Panc1 (cell line): ENCODE measurements at regions not wholly inside any gene's neighbourhood (a gene's known extent, or its start where the extent isn't known, plus 50 kb on each side); places are given as distances from the start of the nearest gene placed in this dataset.

Source experiments
- ATAC-seq: fragments of 200-7000 bp; cut with Tn5 transposase; 2 replicates; pipeline ENCODE4 v1.9.1; 2020; ENCODE audit warnings: mild to moderate bottlenecking, moderate library complexity
- BruUV-seq: library from RNA; stranded (reverse); fragments of 400-500 nt; replicated peaks from 2 replicates; lab custom pipeline; 2021; lab: Mats Ljungman, UMichigan
- CTCF ChIA-PET: fragments of 300-600 bp; sonication (Branson Sonifier 250); formaldehyde crosslinking; loops from one replicate; lab custom pipeline; 2022; ENCODE audit warnings: antibody characterized with exemption; lab: Charles Lee
- POLR2A ChIA-PET: fragments of 300-600 bp; sonication (Branson Sonifier 250); formaldehyde crosslinking; loops from one replicate; lab custom pipeline; 2022; ENCODE audit warnings: antibody characterized with exemption; lab: Charles Lee
- DNase-seq: peaks from one replicate; pipeline ENCODE4 v3.0.0-alpha.2; 2010; ENCODE audit warnings: low read depth, low spot score
- H3K27ac ChIP-seq: 2 replicates; pipeline ENCODE4 v1.5.1; 2011; ENCODE audit warnings: mild to moderate bottlenecking, low read length, inconsistent platforms
- H3K27me3 ChIP-seq: fragments of 200-500 bp; sonication (Bioruptor generic); 2 replicates; pipeline ENCODE4 v1.6.0; 2014; ENCODE audit warnings: low read length, inconsistent platforms; ENCODE audit not compliant: control insufficient read depth, insufficient read depth
- H3K36me3 ChIP-seq: fragments of 200-500 bp; sonication (Bioruptor generic); 2 replicates; pipeline ENCODE4 v1.5.1; 2014; ENCODE audit warnings: inconsistent platforms, mild to moderate bottlenecking, low read length, moderate library complexity; ENCODE audit not compliant: control insufficient read depth, insufficient read depth
- H3K4me1 ChIP-seq: 2 replicates; pipeline ENCODE4 v1.5.1; 2011; ENCODE audit warnings: inconsistent platforms, mild to moderate bottlenecking, low read length, moderate library complexity; ENCODE audit not compliant: control insufficient read depth, insufficient read depth
- H3K4me3 ChIP-seq, 2 experiments: 2 replicates each; pipeline ENCODE4 v1.5.1; 2011 to 2012; ENCODE audit warnings: low read depth in 2 of 2, low read length in 2 of 2, mild to moderate bottlenecking in 2 of 2, inconsistent platforms in 1 of 2, moderate library complexity in 1 of 2
- H3K9me3 ChIP-seq: fragments of 200-500 bp; sonication (Bioruptor generic); 2 replicates; pipeline ENCODE4 v1.5.1; 2014; ENCODE audit warnings: low read depth, mild to moderate bottlenecking, inconsistent platforms, low read length, moderate library complexity; ENCODE audit not compliant: control insufficient read depth, insufficient read depth
- POLR2AphosphoS5 ChIP-seq: IDR thresholded peaks from 2 replicates; pipeline ENCODE4 v1.6.1; 2012; ENCODE audit warnings: mild to moderate bottlenecking, low read depth, low read length, moderate library complexity
- REST ChIP-seq, 2 experiments: IDR thresholded peaks; 2 replicates each; pipeline ENCODE4 v1.6.1; 2011 to 2012; ENCODE audit warnings: low read depth in 2 of 2, control low read depth in 1 of 2, low read length in 1 of 2, mild to moderate bottlenecking in 1 of 2, moderate library complexity in 1 of 2; ENCODE audit not compliant: insufficient read depth in 1 of 2
- SIN3A ChIP-seq: IDR thresholded peaks from 2 replicates; pipeline ENCODE4 v1.6.1; 2012; ENCODE audit warnings: low read depth, mild to moderate bottlenecking, low read length, moderate library complexity, borderline replicate concordance; ENCODE audit not compliant: insufficient read depth
- TCF7L2 ChIP-seq: IDR thresholded peaks from 2 replicates; pipeline ENCODE4 v1.6.1; 2011; ENCODE audit warnings: mild to moderate bottlenecking, low read depth, low read length, inconsistent platforms
- in situ Hi-C: cut with HindIII; loops from 2 replicates; pipeline ENCODE4 v1.10.0; 2016; ENCODE audit warnings: low sequenced_read_pairs, low pct_unique_long_range_greater_than_20kb
- intact Hi-C: fragments of 100-400 bp; cut with micrococcal nuclease; formaldehyde crosslinking; loops from one replicate; pipeline ENCODE4 v1.10.0; 2022; ENCODE audit not compliant: unreplicated experiment
- TF ChIP-seq, protein P1 (sequence below): fragments of 450-650 bp; IDR thresholded peaks from 2 replicates; pipeline ENCODE4 v1.5.1; 2017; ENCODE audit warnings: mild to moderate bottlenecking

DNA sequence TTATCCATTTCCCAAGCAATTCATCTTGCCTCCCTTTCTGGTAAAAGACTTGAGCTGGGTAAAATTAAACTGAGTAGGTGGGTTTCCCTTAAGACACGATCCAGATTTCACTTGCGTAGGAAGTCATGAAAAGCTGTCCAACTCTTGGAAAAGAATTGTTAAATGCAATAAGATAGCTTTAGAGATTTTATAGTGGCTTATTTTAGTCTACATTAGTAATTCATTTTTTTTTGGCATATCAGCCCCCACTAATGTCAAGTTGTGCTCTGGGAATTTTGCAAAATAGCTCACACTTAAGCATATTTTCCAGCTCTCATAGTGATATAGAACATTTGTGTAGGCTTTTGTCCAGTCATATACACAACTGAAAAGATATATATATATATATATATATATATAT, 344.7 kb upstream of the FIGN start:
- ChIA-PET POLR2A (no interaction called here), CTCF (no interaction called here)
- no peak for TF ChIP-seq SIN3A
- TF ChIP-seq POLR2AphosphoS5, result no peak
- no peak for TF ChIP-seq REST (IDR thresholded peaks at IDR 0.05; ENCODE audit: insufficient read depth in 1 of 2, low read depth in 2 of 2, low read length in 1 of 2)
- no peak for TF ChIP-seq TCF7L2
- TF ChIP-seq, protein P1, sequence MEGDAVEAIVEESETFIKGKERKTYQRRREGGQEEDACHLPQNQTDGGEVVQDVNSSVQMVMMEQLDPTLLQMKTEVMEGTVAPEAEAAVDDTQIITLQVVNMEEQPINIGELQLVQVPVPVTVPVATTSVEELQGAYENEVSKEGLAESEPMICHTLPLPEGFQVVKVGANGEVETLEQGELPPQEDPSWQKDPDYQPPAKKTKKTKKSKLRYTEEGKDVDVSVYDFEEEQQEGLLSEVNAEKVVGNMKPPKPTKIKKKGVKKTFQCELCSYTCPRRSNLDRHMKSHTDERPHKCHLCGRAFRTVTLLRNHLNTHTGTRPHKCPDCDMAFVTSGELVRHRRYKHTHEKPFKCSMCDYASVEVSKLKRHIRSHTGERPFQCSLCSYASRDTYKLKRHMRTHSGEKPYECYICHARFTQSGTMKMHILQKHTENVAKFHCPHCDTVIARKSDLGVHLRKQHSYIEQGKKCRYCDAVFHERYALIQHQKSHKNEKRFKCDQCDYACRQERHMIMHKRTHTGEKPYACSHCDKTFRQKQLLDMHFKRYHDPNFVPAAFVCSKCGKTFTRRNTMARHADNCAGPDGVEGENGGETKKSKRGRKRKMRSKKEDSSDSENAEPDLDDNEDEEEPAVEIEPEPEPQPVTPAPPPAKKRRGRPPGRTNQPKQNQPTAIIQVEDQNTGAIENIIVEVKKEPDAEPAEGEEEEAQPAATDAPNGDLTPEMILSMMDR, result no peak
- no peak for ATAC-seq
- H3K36me3 ChIP-seq, result no peaks in the 10 kb centered on the region
- intact Hi-C loops (no loop called here), in situ Hi-C loops (no loop called here)
- no peaks in the 10 kb centered on the region for H3K4me1 ChIP-seq
- no peaks in the 10 kb centered on the region for H3K9me3 ChIP-seq
- DNase-seq, result no peak
- H3K27me3 ChIP-seq, result no peaks in the 10 kb centered on the region
- BruUV-seq, result no TSS peak
- no peak overlapping the region for H3K4me3 ChIP-seq
- H3K27ac ChIP-seq, result no peak overlapping the region

- CTCF ChIA-PET, result no interaction called here
- Histone ChIP-seq H3K4me1 (no peaks in the 10 kb centered on the region), H3K27me3 (no peaks in the 10 kb centered on the region), H3K9me3 (no peaks in the 10 kb centered on the region), H3K36me3 (no peaks in the 10 kb centered on the region), H3K4me3 (no peak overlapping the region), H3K27ac (no peak overlapping the region)
- no TSS peak for BruUV-seq
- ATAC-seq, result no peak
- TF ChIP-seq REST (IDR thresholded peaks at IDR 0.05; ENCODE audit: insufficient read depth in 1 of 2, low read depth in 2 of 2, low read length in 1 of 2) (no peak), TCF7L2 (no peak), SIN3A (no peak), POLR2AphosphoS5 (no peak)
- TF ChIP-seq, protein P1, result no peak
- intact Hi-C loops, result no loop called here
- in situ Hi-C loops, result no loop called here
- POLR2A ChIA-PET, result no interaction called here
- DNase-seq, result no peak
These were observed 343.4 kb upstream of the FIGN start for GRCh38 chr2:164079258-164079657.
